H1 (cell line): ENCODE measurements at regions not wholly inside any gene's neighbourhood (a gene's known extent, or its start where the extent isn't known, plus 50 kb on each side); places are given as distances from the start of the nearest gene placed in this dataset. TPM values are rescaled to one million over a fixed set of nuclear protein-coding genes. Genes with fewer than 3 reads are reported as not detected.

Experiments
- small RNA-seq: library from polyadenylated mRNA; stranded (forward); fragments of <200 nt; extraction: miRNeasy Mini kit (QIAGEN cat#:217004); gene quantifications from one replicate; pipeline ENCODE3, GENCODE V24; 2013; ENCODE audit not compliant: insufficient read depth

Small RNA genes in the stretch of these regions (small RNA-seq; reads per million reads assigned to genes)
- gene AC107399.1, result not detected
